ENCODE measurements at regions not wholly inside any gene's neighbourhood (a gene's known extent, or its start where the extent isn't known, plus 50 kb on each side); places are given as distances from the start of the nearest gene placed in this dataset.

GRCh38 chr1:4411862-4412261 is 242.5 kb upstream of the AJAP1 start:
- DNase-seq (ENCODE audit: low read depth in 2 of 3, low spot score in 2 of 3), result no peak

GRCh38 chr1:4415476-4415875 is 238.9 kb upstream of the AJAP1 start:
- DNase-seq (ENCODE audit: low read depth in 2 of 3, low spot score in 2 of 3), result no peak

GRCh38 chr1:4416189-4416588 is 238.2 kb upstream of the AJAP1 start:
- DNase-seq (ENCODE audit: low read depth in 2 of 3, low spot score in 2 of 3), result no peak

DNA sequence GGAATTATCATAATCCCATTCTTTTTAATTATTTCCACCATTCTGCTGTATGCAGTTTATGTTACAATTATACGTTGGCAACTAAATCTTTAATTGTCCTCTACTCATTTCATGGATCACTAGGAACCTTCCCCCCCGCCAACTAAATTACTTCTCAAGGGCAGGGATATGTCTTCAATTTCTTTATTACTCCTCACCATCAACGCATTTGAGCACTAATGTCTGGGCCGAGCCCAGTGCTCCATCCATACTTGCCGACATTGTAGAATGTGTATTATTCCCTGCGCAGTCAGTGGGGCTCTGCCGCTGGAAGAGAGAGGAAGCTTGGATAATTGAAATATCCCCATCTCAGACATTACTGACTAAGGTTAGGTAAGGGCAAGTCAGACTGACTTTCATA is 236.4 kb upstream of the AJAP1 start:
- no peak for DNase-seq (ENCODE audit: low read depth in 2 of 3, low spot score in 2 of 3)

DNA sequence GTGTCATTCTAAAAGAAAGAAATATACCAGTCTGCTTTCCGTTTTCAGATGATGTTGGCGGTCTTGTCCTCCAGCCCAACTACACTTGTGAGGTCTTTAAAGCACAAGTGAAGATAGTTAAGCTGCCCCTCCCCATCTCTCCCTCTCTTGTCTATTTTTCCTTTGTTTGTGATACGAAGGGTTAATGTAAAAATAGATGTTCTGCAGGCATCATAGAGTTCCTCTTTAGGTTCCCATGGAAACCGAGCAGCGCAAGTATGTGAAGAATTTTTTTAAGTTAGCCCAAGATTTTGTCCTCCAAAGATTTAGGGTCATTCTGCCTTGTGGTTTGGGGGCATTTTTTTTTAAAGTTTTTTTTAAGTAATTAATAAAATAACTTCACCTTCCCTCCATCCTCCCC is 232.4 kb upstream of the AJAP1 start:
- no peak for DNase-seq (ENCODE audit: low read depth in 2 of 3, low spot score in 2 of 3)

- DNase-seq (ENCODE audit: low read depth in 2 of 3, low spot score in 2 of 3), result no peak
Observed at GRCh38 chr1:4422504-4423289, 231.7 kb upstream of the AJAP1 start.

- no peak for DNase-seq (ENCODE audit: low read depth in 2 of 3, low spot score in 2 of 3)
Observed at GRCh38 chr1:4424254-4424653, 230.2 kb upstream of the AJAP1 start.

GRCh38 chr1:4424766-4425165 is 229.6 kb upstream of the AJAP1 start:
- DNase-seq (ENCODE audit: low read depth in 2 of 3, low spot score in 2 of 3), result no peak

GRCh38 chr1:4425892-4426291 is 228.5 kb upstream of the AJAP1 start:
- DNase-seq (ENCODE audit: low read depth in 2 of 3, low spot score in 2 of 3), result no peak

DNA sequence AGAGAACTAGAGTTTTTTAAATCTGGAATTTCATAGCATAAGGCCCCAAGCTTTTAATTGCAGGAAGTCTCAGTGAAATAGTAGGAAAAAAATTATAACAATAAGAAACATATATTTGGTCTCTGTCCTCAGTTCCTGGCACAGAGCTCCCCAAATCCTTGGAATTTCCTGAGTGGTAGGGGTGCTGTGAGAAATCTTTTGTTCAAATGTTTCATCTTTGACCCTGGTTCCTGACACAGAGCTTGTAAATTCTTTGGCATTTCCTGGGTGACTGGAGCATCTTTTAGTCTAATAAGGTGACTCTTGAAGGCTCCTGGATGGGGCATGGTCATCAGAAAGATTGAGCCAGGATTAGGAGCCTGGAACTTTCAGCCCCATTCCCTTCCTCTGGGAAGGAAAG is 225.7 kb upstream of the AJAP1 start:
- no peak for DNase-seq (ENCODE audit: low read depth in 2 of 3, low spot score in 2 of 3)

- no peak for DNase-seq (ENCODE audit: low read depth in 2 of 3, low spot score in 2 of 3)
Observed at GRCh38 chr1:4430406-4431365, 223.7 kb upstream of the AJAP1 start.

- DNase-seq (ENCODE audit: low read depth in 2 of 3, low spot score in 2 of 3), result no peak
Observed at GRCh38 chr1:4431491-4431890, 222.9 kb upstream of the AJAP1 start.

DNA sequence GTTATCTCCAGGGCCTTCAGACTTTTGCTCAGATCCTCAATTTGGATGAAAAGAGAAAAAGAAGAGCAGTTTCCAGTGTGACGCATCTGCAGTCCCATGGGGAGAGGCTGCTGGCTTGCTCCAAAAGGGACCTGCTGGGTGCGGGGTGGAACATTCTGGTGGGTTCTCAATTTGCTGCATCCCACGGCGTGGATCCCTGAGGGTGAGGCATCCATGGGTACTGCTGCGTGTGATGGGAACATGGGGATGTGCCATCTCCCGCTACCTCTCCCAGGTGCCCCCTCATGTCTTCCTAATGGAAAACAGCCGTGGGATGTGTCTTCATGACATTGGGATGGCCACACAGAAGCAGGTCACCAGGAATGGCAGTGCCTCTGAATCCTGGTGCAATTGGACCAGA is 221.3 kb upstream of the AJAP1 start:
- DNase-seq (ENCODE audit: low read depth in 2 of 3, low spot score in 2 of 3), result no peak

GRCh38 chr1:4444086-4444485 is 210.3 kb upstream of the AJAP1 start:
- no peak for DNase-seq (ENCODE audit: low read depth in 2 of 3, low spot score in 2 of 3)

DNA sequence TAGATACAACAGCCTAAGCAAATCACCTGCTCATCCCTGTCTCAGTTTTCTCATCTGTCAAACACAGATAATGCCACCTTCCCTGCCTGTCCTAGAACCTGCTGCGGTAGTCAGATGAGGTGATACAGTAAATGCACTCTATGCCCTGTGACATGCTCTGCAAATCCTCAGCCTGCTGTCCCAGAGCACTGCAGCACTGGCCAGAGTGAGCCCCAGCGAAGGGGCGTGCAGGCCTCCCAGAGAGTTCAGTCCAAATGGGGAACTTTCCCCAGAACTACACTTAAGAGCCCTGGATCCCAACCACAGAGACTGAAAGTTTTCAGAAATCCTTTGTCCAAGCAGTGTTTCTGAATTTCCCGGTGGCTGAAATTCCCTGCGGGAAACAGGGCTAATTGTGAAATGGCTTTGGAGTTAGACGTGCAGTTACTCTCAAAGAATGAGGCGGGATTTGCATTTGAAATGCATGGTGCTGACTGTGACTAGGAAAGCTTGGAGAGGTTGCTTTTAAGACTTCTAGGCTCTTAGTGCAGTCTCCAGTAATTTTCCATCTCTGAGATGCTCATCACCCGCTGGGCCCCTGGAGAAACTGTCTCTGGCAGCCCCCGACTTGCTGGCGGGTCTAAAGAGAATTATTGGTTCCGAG is 206.5 kb upstream of the AJAP1 start:
- DNase-seq (ENCODE audit: low read depth in 2 of 3, low spot score in 2 of 3), result no peak

- DNase-seq (ENCODE audit: low read depth in 2 of 3, low spot score in 2 of 3), result no peak
Observed at GRCh38 chr1:4449972-4450371, 204.4 kb upstream of the AJAP1 start.

DNA sequence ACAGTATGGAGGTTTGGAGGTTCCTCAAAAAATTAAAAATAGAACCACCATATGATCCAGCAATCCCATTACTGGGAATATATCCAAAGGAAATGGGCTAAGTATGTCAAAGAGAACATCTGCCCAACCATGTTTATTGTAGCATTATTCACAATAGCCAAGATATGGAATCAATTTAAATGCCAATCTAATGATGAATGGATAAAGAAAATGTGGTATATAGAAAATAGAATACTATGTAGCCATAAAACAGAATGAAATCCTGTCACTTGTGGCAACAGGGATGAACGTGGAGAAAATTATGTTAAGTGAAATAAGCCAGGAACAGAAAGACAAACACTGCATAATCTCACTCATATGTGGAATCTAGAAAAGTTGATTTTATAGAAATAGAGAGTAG is 201.7 kb upstream of the AJAP1 start:
- no peak for DNase-seq (ENCODE audit: low read depth in 2 of 3, low spot score in 2 of 3)

DNA sequence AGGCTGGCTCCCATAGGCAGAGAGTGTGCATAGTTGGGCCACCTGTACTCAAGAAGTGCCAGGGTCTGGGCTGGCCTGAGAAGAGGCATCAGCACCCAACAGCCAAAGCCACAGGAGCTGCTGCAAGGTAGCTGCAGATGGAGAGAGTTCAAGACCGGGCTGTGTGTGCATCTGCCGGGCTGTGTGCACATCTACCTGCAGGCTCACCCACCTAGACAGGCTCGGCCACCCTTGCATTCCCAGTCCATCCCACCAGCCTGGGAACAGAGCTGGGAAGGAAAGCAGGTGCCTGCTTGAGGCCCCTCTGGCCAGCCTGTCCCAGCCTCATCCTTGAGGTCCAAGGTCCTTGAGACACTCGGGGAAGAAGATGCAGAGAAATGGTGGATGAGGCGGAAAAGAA is 194.4 kb upstream of the AJAP1 start:
- DNase-seq (ENCODE audit: low read depth in 2 of 3, low spot score in 2 of 3), result no peak

DNA sequence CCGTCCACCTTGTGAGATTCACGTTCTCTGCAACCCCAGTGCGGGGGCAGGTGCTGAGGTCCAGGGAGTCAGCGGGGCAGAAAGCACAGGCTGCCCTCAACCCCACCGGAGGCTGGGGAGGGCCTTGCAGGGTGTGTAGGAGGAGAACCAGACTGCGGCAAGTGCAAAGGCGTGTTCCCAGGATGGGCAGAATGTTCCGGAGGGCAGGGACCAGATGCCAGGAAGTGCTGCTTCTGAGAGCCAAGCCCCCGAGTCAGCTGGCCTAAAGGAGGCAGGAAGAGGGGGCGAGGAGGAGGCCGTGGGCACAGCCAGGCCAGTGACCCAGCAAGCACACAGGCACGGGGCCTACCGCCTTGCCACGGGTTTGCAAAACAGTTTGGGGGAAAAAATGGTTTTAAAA is 193.8 kb upstream of the AJAP1 start:
- no peak for DNase-seq (ENCODE audit: low read depth in 2 of 3, low spot score in 2 of 3)

DNA sequence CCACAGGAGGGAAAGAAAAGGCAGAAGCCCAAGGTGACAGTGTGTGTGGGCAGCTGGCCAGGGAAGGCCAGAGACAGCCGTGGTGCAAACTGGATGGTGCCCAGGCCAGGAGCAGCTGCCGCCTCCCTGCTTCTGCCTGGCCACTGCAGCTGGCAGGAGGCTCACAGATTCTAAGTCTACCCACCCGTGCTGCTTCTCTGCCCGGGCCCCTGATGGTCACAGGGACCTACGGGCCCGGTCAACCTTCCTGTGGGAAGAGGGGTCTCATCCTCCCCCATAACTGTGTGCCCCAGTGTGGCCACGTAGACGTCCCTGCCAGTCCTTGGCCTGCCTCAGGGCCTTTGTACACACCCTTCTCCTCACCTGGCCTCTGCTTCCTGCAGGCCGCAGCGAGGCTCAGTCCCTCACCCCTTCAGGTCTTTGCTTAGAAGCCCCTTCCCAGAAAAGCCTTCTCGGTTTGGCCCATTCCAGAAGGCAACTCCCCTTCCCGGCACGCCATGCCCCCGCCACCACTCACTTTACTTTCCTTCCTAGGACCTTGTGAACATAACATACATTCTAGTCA is 192.6 kb upstream of the AJAP1 start:
- DNase-seq (ENCODE audit: low read depth in 2 of 3, low spot score in 2 of 3), result no peak

DNA sequence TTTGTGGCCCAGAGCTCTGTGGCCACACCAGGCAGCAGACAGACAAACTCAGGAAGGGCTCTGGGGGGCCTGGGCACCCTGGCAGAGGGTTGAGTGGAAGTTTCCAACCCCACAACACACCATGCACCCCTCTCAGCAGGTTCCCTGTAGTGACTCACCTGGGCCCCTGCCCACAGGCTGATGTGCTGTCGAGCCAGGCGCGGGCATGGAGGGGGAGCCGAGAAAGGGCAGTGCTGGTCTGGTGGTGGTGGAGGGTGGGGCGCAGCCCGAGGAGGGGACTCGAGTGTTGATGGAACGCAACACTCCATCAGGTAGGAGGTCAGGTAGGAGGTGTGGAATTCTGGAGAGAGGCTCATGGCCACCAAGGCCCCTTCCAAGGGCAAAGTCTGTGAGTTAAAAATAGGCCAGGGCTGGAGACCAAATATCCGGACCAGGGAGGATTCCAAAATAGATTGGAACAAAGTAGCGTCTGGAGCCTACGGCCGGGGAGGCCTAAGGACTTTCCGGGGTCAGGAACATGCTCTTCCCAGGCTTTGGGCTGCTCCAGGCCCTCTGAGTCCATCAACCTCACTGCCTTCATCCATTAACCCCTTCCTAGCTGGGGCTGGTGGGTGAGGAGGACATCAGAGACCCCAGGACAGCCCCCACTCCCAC is 191.5 kb upstream of the AJAP1 start:
- no peak for DNase-seq (ENCODE audit: low read depth in 2 of 3, low spot score in 2 of 3)
